ENCODE measurements at regions not wholly inside any gene's neighbourhood (a gene's known extent, or its start where the extent isn't known, plus 50 kb on each side); places are given as distances from the start of the nearest gene placed in this dataset.

- H3K4me3 Mint-ChIP-seq = peak overlapping the region; percentile 91
Measured at GRCh38 chr4:153151535-153152455, 52.4 kb upstream of the TRIM2 start.

GRCh38 chr4:153152501-153153338, 51.5 kb upstream of the TRIM2 start:
- Mint-ChIP-seq H3K27me3 (peaks cover under 1% of the 10 kb centered on the region), H3K9me3 (no peaks in the 10 kb centered on the region), H3K4me3 (peak overlapping the region; percentile 91), H3K36me3 (ENCODE audit: low read depth) (no peaks in the 10 kb centered on the region), H3K4me1 (peaks cover 12% of the 10 kb centered on the region), H3K27ac (peak overlapping the region; percentile 28)
- peak; percentile 39 for ATAC-seq (replicated peaks)

More at GRCh38 chr4:153151535-153152455, 52.4 kb upstream of the TRIM2 start:
- Mint-ChIP-seq H3K36me3 (ENCODE audit: low read depth) (no peaks in the 10 kb centered on the region), H3K9me3 (no peaks in the 10 kb centered on the region), H3K27me3 (no peaks in the 10 kb centered on the region), H3K4me1 (peaks cover 12% of the 10 kb centered on the region), H3K27ac (no peak overlapping the region)
- ATAC-seq (replicated peaks) = no peak

- peak overlapping the region; percentile 91 for H3K4me3 Mint-ChIP-seq
- peaks cover 3% of the 10 kb centered on the region for H3K27me3 Mint-ChIP-seq
- no peaks in the 10 kb centered on the region for H3K36me3 Mint-ChIP-seq (ENCODE audit: low read depth)
- peak; percentile 93 for ATAC-seq (replicated peaks)
- peak overlapping the region; percentile 78 for H3K27ac Mint-ChIP-seq
- peaks cover 17% of the 10 kb centered on the region for H3K4me1 Mint-ChIP-seq
- H3K9me3 Mint-ChIP-seq = no peaks in the 10 kb centered on the region
Measured at GRCh38 chr4:153153339-153153871, 50.8 kb upstream of the TRIM2 start.

- Mint-ChIP-seq H3K27ac (peak overlapping the region; percentile 78), H3K36me3 (ENCODE audit: low read depth) (no peaks in the 10 kb centered on the region), H3K4me1 (peaks cover 17% of the 10 kb centered on the region)
Measured at GRCh38 chr4:153154007-153154975, 50.0 kb upstream of the TRIM2 start.

More at GRCh38 chr4:153154007-153154975, 50.0 kb upstream of the TRIM2 start:
- Mint-ChIP-seq H3K27me3 (peaks cover 3% of the 10 kb centered on the region), H3K4me3 (peak overlapping the region; percentile 91), H3K9me3 (no peaks in the 10 kb centered on the region)
- peak; percentile 20 for ATAC-seq (replicated peaks)

Data from activated T-helper 17 cell treated with anti-CD3 and anti-CD28 coated beads, Interleukin-2, amount 50 U/mL, for 72 hours (primary cell).